Muscle of back (tissue), 3 donors: ENCODE measurements at regions not wholly inside any gene's neighbourhood (a gene's known extent, or its start where the extent isn't known, plus 50 kb on each side); places are given as distances from the start of the nearest gene placed in this dataset.

ENCODE experiments used
- DNase-seq, 3 donors: peaks; one replicate each; pipeline versions ENCODE4 v3.0.0 to v3.0.0-alpha.2; 2013

GRCh38 chr15:81604713-81605112 is 230.7 kb upstream of the TMC3 start:
- DNase-seq = no peak

GRCh38 chr15:81596159-81596865 is 222.3 kb upstream of the TMC3 start:
- DNase-seq = no peak

GRCh38 chr15:81595752-81596151 is 221.7 kb upstream of the TMC3 start:
- DNase-seq = no peak

GRCh38 chr15:81589671-81590070 is 215.7 kb upstream of the TMC3 start:
- DNase-seq = no peak

GRCh38 chr15:81575436-81576123 is 201.6 kb upstream of the TMC3 start:
- DNase-seq = no peak

GRCh38 chr15:81573098-81573746 is 199.2 kb upstream of the TMC3 start:
- no peak for DNase-seq

GRCh38 chr15:81572190-81572589 is 198.2 kb upstream of the TMC3 start:
- DNase-seq = no peak

- no peak for DNase-seq
These were observed 195.5 kb upstream of the TMC3 start for GRCh38 chr15:81569286-81570080.

GRCh38 chr15:81567924-81568323 is 193.9 kb upstream of the TMC3 start:
- no peak for DNase-seq

- DNase-seq = no peak
These were observed 189.0 kb upstream of the TMC3 start for GRCh38 chr15:81562986-81563385.

GRCh38 chr15:81560405-81560804 is 186.4 kb upstream of the TMC3 start:
- DNase-seq = no peak

- no peak for DNase-seq
These were observed 184.0 kb upstream of the TMC3 start for GRCh38 chr15:81558056-81558455.

GRCh38 chr15:81555346-81555745 is 181.3 kb upstream of the TMC3 start:
- DNase-seq = no peak

- DNase-seq = peak in 2 of 3 donors; percentile 43 to 74
These were observed 174.5 kb upstream of the TMC3 start for GRCh38 chr15:81548365-81549130.

- no peak for DNase-seq
These were observed 173.6 kb upstream of the TMC3 start for GRCh38 chr15:81547521-81548132.

- peak in 1 of 3 donors; percentile 36 for DNase-seq
These were observed 170.4 kb upstream of the TMC3 start for GRCh38 chr15:81544385-81544784.

GRCh38 chr15:81540909-81541308 is 166.9 kb upstream of the TMC3 start:
- DNase-seq = no peak

GRCh38 chr15:81536356-81536755 is 162.3 kb upstream of the TMC3 start:
- DNase-seq = peak in 1 of 3 donors; percentile 65

- DNase-seq = peak in 2 of 3 donors; percentile 45 to 84
These were observed 160.1 kb upstream of the TMC3 start for GRCh38 chr15:81534124-81534523.

- peak in 1 of 3 donors; percentile 62 for DNase-seq
These were observed 158.0 kb upstream of the TMC3 start for GRCh38 chr15:81532001-81532400.

- peak; percentile 57 to 93 (median 86) for DNase-seq
These were observed 157.1 kb upstream of the TMC3 start for GRCh38 chr15:81531109-81531592.
